Neuron (in vitro differentiated cells): ENCODE measurements at regions not wholly inside any gene's neighbourhood (a gene's known extent, or its start where the extent isn't known, plus 50 kb on each side); places are given as distances from the start of the nearest gene placed in this dataset.

ENCODE experiments used
- H2AFZ ChIP-seq: one replicate; pipeline ENCODE4 v1.6.1; 2013; ENCODE audit warnings: low read depth, mild to moderate bottlenecking, inconsistent platforms, low read length, moderate library complexity
- H3K27me3 ChIP-seq: one replicate; pipeline ENCODE4 v1.6.1; 2013; ENCODE audit warnings: low read length; ENCODE audit not compliant: insufficient read depth
- H3K36me3 ChIP-seq: one replicate; pipeline ENCODE4 v1.6.1; 2013; ENCODE audit warnings: low read length; ENCODE audit not compliant: insufficient read depth
- H3K4me1 ChIP-seq: one replicate; pipeline ENCODE4 v1.6.1; 2013; ENCODE audit warnings: low read length; ENCODE audit not compliant: insufficient read depth
- H3K4me3 ChIP-seq: 2 replicates; pipeline ENCODE4 v1.5.1; 2013; ENCODE audit warnings: mild to moderate bottlenecking, low read length, moderate library complexity
- H3K9me3 ChIP-seq: one replicate; pipeline ENCODE4 v1.6.1; 2013; ENCODE audit warnings: low read length

- Histone ChIP-seq H2AFZ (no peak overlapping the region), H3K4me1 (peaks cover 18% of the 10 kb centered on the region), H3K27me3 (no peaks in the 10 kb centered on the region), H3K9me3 (no peaks in the 10 kb centered on the region), H3K36me3 (no peaks in the 10 kb centered on the region), H3K4me3 (no peak overlapping the region)
These were observed 1209.6 kb downstream of the PCDH7 start for GRCh38 chr4:31929676-31930345.

- no peaks in the 10 kb centered on the region for H3K27me3 ChIP-seq
- no peaks in the 10 kb centered on the region for H3K9me3 ChIP-seq
- H3K36me3 ChIP-seq: no peaks in the 10 kb centered on the region
- H2AFZ ChIP-seq: no peak overlapping the region
- peaks cover 4% of the 10 kb centered on the region for H3K4me1 ChIP-seq
- no peak overlapping the region for H3K4me3 ChIP-seq
These were observed 1226.3 kb downstream of the PCDH7 start for GRCh38 chr4:31946456-31946855.

GRCh38 chr4:31947101-31947500 lies 1226.9 kb downstream of the PCDH7 start:
- peaks cover 4% of the 10 kb centered on the region for H3K4me1 ChIP-seq
- H3K36me3 ChIP-seq: no peaks in the 10 kb centered on the region
- H3K4me3 ChIP-seq: no peak overlapping the region
- no peak overlapping the region for H2AFZ ChIP-seq
- no peaks in the 10 kb centered on the region for H3K9me3 ChIP-seq
- no peaks in the 10 kb centered on the region for H3K27me3 ChIP-seq

GRCh38 chr4:31949045-31949444 lies 1228.9 kb downstream of the PCDH7 start:
- Histone ChIP-seq H3K4me1 (no peaks in the 10 kb centered on the region), H2AFZ (no peak overlapping the region), H3K9me3 (no peaks in the 10 kb centered on the region), H3K27me3 (no peaks in the 10 kb centered on the region), H3K36me3 (no peaks in the 10 kb centered on the region), H3K4me3 (no peak overlapping the region)

- Histone ChIP-seq H2AFZ (no peak overlapping the region), H3K4me3 (no peak overlapping the region), H3K9me3 (no peaks in the 10 kb centered on the region), H3K36me3 (no peaks in the 10 kb centered on the region), H3K4me1 (no peaks in the 10 kb centered on the region), H3K27me3 (no peaks in the 10 kb centered on the region)
These were observed 1235.2 kb downstream of the PCDH7 start for GRCh38 chr4:31955346-31955745.

DNA sequence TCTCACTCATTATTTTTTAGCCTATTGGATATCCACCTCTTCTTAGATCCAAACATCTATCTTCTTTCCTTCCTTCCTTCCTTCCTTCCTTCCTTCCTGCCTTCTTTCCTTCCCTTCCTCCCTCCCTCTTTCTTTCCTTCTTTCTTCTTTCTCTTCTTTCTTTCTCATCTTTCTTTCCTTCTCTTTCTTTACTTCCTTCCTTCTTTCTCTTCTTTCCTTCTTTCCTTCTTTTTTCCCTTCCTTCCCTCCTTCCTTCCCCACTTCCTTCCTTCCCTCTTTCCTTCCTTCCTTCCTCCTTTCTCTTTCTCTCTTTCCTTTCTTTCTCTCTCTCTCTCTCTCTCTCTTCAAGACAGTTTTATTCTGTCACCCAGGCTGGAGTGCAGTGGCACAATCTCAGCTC lies 1239.8 kb downstream of the PCDH7 start:
- Histone ChIP-seq H3K36me3 (no peaks in the 10 kb centered on the region), H3K27me3 (no peaks in the 10 kb centered on the region), H3K4me3 (no peak overlapping the region), H3K4me1 (no peaks in the 10 kb centered on the region), H3K9me3 (no peaks in the 10 kb centered on the region), H2AFZ (no peak overlapping the region)

DNA sequence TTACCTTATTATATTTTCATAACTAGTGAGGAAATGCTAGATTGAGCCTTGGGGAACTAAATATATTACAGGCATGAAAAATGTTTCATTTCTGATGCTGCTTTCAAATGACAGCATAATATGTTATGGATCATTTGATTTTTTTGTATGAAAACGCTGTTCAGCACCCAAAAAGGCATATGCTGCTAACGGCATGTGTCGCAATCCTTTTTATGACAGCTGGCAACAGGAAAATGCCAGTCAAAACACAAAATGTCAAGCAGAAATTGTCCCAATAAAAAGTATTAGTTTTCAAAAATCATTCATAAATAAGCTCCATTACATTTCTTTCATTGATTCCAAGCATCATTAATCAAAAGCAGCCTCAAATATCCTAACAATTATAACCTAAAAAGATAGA lies 1244.5 kb downstream of the PCDH7 start:
- Histone ChIP-seq H2AFZ (no peak overlapping the region), H3K4me1 (no peaks in the 10 kb centered on the region), H3K27me3 (no peaks in the 10 kb centered on the region), H3K9me3 (no peaks in the 10 kb centered on the region), H3K36me3 (no peaks in the 10 kb centered on the region), H3K4me3 (no peak overlapping the region)

DNA sequence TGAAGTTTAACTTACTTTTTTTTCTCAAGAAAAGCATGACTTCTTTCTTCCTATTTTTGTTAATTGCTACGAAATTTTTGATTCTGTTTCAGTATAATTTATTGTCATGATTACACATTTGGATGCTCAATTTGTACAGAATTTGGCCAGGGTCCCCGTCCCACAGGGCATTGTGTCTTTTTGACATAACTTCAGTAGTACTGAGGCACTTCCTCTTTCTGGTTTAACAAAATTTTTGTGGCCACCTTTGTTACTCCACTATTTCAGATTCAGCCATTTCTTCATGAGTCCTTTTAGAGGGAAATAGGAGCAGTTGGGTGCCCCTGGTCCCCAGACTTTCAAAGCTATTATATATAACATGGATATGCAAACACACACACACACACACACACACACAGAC lies 1248.7 kb downstream of the PCDH7 start:
- Histone ChIP-seq H3K4me1 (no peaks in the 10 kb centered on the region), H3K9me3 (no peaks in the 10 kb centered on the region), H3K4me3 (no peak overlapping the region), H3K27me3 (no peaks in the 10 kb centered on the region), H2AFZ (no peak overlapping the region), H3K36me3 (no peaks in the 10 kb centered on the region)

DNA sequence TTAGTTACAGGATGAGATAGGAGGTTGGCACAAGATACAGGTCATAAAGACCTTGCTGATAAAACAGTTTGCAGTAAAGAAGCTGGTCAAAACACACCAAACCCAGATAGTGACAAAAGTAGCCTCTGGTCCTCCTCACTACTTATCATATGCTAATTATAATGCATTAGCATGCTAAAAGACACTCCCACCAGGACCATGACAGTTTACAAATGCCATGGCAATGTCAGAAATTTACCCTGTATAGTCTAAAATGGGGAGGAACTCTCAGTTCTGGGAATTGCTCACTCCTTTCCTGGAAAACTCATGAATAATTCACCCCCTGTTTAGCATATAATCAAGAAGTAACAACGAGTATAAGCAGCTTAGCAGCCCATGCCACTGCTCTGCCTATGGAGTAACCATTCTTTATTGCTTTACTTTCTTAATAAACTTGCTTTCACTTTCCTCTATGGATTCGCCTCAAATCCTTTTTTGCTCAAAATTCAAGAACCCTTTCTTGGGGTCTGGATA lies 1254.4 kb downstream of the PCDH7 start:
- Histone ChIP-seq H3K36me3 (no peaks in the 10 kb centered on the region), H3K9me3 (no peaks in the 10 kb centered on the region), H2AFZ (no peak overlapping the region)

GRCh38 chr4:31979988-31980387 lies 1259.8 kb downstream of the PCDH7 start:
- H3K9me3 ChIP-seq: no peaks in the 10 kb centered on the region
- no peak overlapping the region for H3K4me3 ChIP-seq
- H3K36me3 ChIP-seq: no peaks in the 10 kb centered on the region
- H2AFZ ChIP-seq: no peak overlapping the region
- peaks cover 7% of the 10 kb centered on the region for H3K4me1 ChIP-seq
- no peaks in the 10 kb centered on the region for H3K27me3 ChIP-seq

More for the DNA sequence above, 1254.4 kb downstream of the PCDH7 start:
- no peaks in the 10 kb centered on the region for H3K27me3 ChIP-seq
- no peak overlapping the region for H3K4me3 ChIP-seq
- peaks cover 13% of the 10 kb centered on the region for H3K4me1 ChIP-seq

- no peaks in the 10 kb centered on the region for H3K27me3 ChIP-seq
- H3K36me3 ChIP-seq: no peaks in the 10 kb centered on the region
- H3K9me3 ChIP-seq: no peaks in the 10 kb centered on the region
- no peak overlapping the region for H3K4me3 ChIP-seq
- no peak overlapping the region for H2AFZ ChIP-seq
- peaks cover 2% of the 10 kb centered on the region for H3K4me1 ChIP-seq
These were observed 1263.1 kb downstream of the PCDH7 start for GRCh38 chr4:31983246-31983645.

DNA sequence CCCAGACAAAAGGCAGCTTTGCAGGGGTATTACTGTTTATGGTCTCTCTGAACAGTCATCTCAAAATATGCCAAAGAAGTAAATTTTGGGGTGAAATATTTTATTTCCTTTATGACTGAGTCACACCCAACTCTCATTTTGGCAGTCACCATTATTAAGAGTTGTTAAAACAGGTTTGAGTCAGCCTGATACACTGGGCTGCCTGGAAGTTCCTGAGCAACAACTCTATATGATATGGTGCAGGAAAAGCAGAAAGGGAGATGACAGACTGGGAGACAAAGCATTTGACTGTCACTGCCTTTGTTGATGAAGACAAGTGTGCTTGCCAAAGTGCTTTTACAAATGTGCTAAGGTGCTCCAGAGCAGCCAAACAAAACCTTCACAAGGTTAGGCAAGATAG lies 1263.5 kb downstream of the PCDH7 start:
- Histone ChIP-seq H3K27me3 (no peaks in the 10 kb centered on the region), H3K4me1 (peaks cover 2% of the 10 kb centered on the region), H3K9me3 (no peaks in the 10 kb centered on the region), H3K36me3 (no peaks in the 10 kb centered on the region), H2AFZ (no peak overlapping the region), H3K4me3 (no peak overlapping the region)

DNA sequence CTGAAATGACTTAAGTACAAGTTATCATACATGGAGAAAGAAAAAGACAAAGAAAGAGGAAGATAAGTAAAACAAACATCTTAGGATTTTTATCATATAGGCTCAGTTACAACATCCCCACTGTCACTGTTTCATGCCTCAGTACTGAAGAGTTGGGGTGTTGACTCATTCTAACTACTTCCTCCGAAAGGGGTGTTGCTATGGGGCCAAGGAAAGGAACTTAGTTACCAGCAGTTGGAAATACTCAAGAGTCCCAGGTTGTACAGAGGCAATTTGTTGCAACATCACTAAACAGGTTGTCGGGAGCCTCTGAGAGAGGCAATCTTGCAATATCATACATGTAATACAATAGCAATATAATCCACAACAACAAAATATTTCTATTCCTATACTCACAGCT lies 1264.7 kb downstream of the PCDH7 start:
- H3K4me1 ChIP-seq: peaks cover 2% of the 10 kb centered on the region
- no peaks in the 10 kb centered on the region for H3K36me3 ChIP-seq
- H3K4me3 ChIP-seq: no peak overlapping the region
- H2AFZ ChIP-seq: no peak overlapping the region
- no peaks in the 10 kb centered on the region for H3K9me3 ChIP-seq
- H3K27me3 ChIP-seq: no peaks in the 10 kb centered on the region
